B cell (primary cell): ENCODE measurements at regions not wholly inside any gene's neighbourhood (a gene's known extent, or its start where the extent isn't known, plus 50 kb on each side); places are given as distances from the start of the nearest gene placed in this dataset.

Experiments
- EZH2 ChIP-seq: IDR thresholded peaks from 2 replicates; pipeline ENCODE4 v1.6.1; 2012; ENCODE audit warnings: borderline replicate concordance, low read depth, mild to moderate bottlenecking, moderate library complexity, low read length; ENCODE audit not compliant: insufficient read depth, poor library complexity, severe bottlenecking
- TF ChIP-seq, protein P1 (sequence below): fragments of 200-600 bp; IDR thresholded peaks from one replicate; pipeline ENCODE4 v1.8.0; 2022; ENCODE audit warnings: antibody characterized with exemption, mild to moderate bottlenecking

DNA sequence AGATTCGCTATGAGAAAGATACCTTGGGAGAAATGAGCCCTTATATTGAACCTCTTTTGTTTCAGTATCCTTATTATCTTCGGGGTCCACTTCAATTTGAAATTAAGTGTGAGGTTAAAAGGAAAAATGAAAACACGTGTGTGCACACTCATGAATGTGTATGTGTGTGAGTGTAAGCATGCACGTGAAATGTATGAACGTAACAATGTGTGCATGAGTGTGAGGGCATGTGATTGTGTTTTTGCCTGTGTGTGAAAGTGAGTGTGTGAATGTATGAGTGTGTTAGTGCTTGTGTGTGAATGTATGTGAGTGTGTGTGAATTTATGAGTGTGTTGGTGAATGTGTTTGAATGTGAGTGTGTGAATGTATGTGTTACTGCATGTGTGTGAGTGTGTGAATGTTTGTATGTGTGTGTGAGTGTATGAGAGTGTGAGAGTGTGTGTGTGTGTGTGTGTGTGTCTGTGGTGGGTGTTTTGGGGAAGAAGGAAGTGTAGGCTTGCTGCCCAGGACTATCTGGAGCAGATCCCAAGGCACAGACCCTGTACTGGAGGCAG is 224.0 kb upstream of the CDH13 start:
- TF ChIP-seq, protein P1, sequence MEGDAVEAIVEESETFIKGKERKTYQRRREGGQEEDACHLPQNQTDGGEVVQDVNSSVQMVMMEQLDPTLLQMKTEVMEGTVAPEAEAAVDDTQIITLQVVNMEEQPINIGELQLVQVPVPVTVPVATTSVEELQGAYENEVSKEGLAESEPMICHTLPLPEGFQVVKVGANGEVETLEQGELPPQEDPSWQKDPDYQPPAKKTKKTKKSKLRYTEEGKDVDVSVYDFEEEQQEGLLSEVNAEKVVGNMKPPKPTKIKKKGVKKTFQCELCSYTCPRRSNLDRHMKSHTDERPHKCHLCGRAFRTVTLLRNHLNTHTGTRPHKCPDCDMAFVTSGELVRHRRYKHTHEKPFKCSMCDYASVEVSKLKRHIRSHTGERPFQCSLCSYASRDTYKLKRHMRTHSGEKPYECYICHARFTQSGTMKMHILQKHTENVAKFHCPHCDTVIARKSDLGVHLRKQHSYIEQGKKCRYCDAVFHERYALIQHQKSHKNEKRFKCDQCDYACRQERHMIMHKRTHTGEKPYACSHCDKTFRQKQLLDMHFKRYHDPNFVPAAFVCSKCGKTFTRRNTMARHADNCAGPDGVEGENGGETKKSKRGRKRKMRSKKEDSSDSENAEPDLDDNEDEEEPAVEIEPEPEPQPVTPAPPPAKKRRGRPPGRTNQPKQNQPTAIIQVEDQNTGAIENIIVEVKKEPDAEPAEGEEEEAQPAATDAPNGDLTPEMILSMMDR, result no peak
- no peak for TF ChIP-seq EZH2
